HL-60 (cell line): ENCODE measurements at regions not wholly inside any gene's neighbourhood (a gene's known extent, or its start where the extent isn't known, plus 50 kb on each side); places are given as distances from the start of the nearest gene placed in this dataset.

Source experiments
- CTCF ChIP-seq: IDR thresholded peaks from one replicate; pipeline ENCODE4 v1.5.1; 2011; ENCODE audit warnings: low read length, control low read depth, inconsistent platforms; ENCODE audit not compliant: insufficient read depth
- GABPA ChIP-seq: IDR thresholded peaks from 2 replicates; pipeline ENCODE4 v1.6.1; 2012; ENCODE audit warnings: low read depth
- POLR2AphosphoS5 ChIP-seq: IDR thresholded peaks from 2 replicates; pipeline ENCODE4 v1.6.1; 2012; ENCODE audit warnings: low read depth
- REST ChIP-seq: IDR thresholded peaks from 2 replicates; pipeline ENCODE4 v1.6.1; 2012; ENCODE audit warnings: low read depth; ENCODE audit not compliant: insufficient replicate concordance
- SPI1 ChIP-seq: IDR thresholded peaks from 2 replicates; pipeline ENCODE4 v1.6.1; 2012; ENCODE audit warnings: low read depth, mild to moderate bottlenecking, borderline replicate concordance

DNA sequence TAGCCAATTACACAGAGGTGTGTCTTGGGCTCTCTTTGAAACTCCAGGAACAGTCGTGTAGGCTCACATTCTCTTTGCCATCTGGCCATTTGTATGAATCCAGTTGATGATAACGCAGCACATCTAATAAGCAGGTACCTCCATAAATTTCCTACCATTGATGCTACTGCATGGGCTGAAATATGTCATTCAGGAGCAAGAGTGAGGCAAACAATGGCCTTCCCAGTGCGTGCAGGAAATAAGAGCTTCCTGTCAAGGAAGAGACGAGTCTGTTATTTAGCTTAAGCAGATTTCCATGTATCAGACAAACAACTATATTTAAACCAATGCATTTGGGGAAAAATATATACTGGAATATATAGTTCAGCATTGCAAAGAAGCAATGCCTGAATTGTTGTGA lies 102.1 kb upstream of the MXRA5 start:
- TF ChIP-seq POLR2AphosphoS5 (no peak), CTCF (no peak), REST (no peak), GABPA (no peak), SPI1 (no peak)
